K562 (cell line): ENCODE measurements at regions not wholly inside any gene's neighbourhood (a gene's known extent, or its start where the extent isn't known, plus 50 kb on each side); places are given as distances from the start of the nearest gene placed in this dataset.
A peak's percentile ranks its signal among the peaks of the same experiment; 100 is the strongest.

Source experiments
- ATF2 ChIP-seq: sonication (generic); formaldehyde crosslinking; IDR thresholded peaks from 2 replicates; pipeline ENCODE4 v1.8.1; 2022; ENCODE audit warnings: missing genetic modification reagents
- BRD4 ChIP-seq: fragments of 200-600 bp; sonication (generic); IDR thresholded peaks from 2 replicates; pipeline ENCODE4 v1.6.1; 2017; ENCODE audit warnings: inconsistent platforms
- EHMT2 ChIP-seq: fragments of 450-650 bp; IDR thresholded peaks from 2 replicates; pipeline ENCODE4 v1.6.1; 2018; ENCODE audit warnings: antibody characterized with exemption
- KHSRP ChIP-seq: fragments of 450-650 bp; IDR thresholded peaks from 2 replicates; pipeline ENCODE4 v1.6.1; 2017
- MEF2D ChIP-seq: conservative IDR thresholded peaks from 2 replicates; pipeline ENCODE4 v1.6.1; 2016; ENCODE audit warnings: low read depth, missing genetic modification characterization, missing compliant biosample characterization
- REST ChIP-seq, 2 experiments: fragments of 450-650 bp; formaldehyde crosslinking in 1 of 2; IDR thresholded peaks; 2 replicates each; pipeline versions ENCODE4 v1.4.0 to v1.6.1; 2014 to 2020; ENCODE audit warnings: mild to moderate bottlenecking in 2 of 2, borderline replicate concordance in 1 of 2, low read depth in 1 of 2
- SMAD4 ChIP-seq: fragments of 250-450 bp; sonication (Bioruptor Pico); conservative IDR thresholded peaks from 2 replicates; pipeline ENCODE4 v1.8.0; 2021; ENCODE audit warnings: inconsistent platforms, mild to moderate bottlenecking, moderate library complexity
- SMARCA4 ChIP-seq: fragments of 450-650 bp; IDR thresholded peaks from 2 replicates; pipeline ENCODE4 v1.6.1; 2016
- ZNF239 ChIP-seq: fragments of 250-450 bp; sonication (Bioruptor Pico); IDR thresholded peaks from 2 replicates; pipeline ENCODE4 v1.4.0; 2020; ENCODE audit warnings: mild to moderate bottlenecking
- ZNF280A ChIP-seq: fragments of 450-650 bp; IDR thresholded peaks from 2 replicates; pipeline ENCODE4 v1.6.1; 2018; ENCODE audit warnings: mild to moderate bottlenecking, low read depth; ENCODE audit not compliant: partially characterized antibody
- ZNF780A ChIP-seq: fragments of 250-450 bp; sonication (Bioruptor Pico); IDR thresholded peaks from 2 replicates; pipeline ENCODE4 v1.5.0; 2021; ENCODE audit warnings: mild to moderate bottlenecking
- TF ChIP-seq, protein P1 (sequence below): fragments of 450-650 bp; IDR thresholded peaks from 2 replicates; pipeline ENCODE4 v1.6.1; 2017; ENCODE audit warnings: antibody characterized with exemption, mild to moderate bottlenecking
- TF ChIP-seq, protein P2 (sequence below): fragments of 250-450 bp; sonication (Bioruptor Pico); IDR thresholded peaks from 2 replicates; pipeline ENCODE4 v1.6.1; 2021; ENCODE audit warnings: mild to moderate bottlenecking

DNA sequence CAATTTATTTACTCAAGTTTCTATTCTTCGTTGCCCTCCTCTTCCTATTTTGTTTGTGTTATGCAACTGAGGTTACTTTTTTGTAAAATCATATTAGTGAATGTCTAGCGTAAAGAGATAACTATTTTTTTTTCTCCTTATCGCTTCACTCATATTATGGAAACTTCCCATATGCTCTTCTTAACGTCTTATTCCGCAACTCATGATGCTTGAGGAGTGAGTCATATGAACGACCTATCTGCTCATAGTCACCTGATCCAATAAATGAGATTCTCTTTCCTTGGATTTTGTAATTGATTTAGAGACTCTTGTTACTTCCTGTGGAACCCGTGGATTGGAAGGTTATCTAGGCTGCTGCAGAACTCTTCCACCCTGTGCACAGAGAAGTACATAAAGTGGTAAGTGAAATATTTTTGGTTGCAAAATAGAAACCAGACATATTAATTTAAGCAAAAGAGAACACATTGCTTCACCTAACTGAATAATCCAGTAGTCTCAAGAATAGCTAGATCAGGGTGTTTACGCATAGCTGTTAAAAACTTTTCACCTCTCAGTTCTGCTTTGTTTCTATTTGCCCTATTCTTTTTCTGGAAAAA lies 719.3 kb upstream of the SGO1 start (continued):
- no peak for TF ChIP-seq ZNF780A (CRISPR knock-in tag)
- no peak for TF ChIP-seq ATF2 (CRISPR knock-in tag)
- TF ChIP-seq MEF2D (tag), result no peak
- no peak for TF ChIP-seq REST (IDR thresholded peaks at IDR 0.05; ENCODE audit: borderline replicate concordance)
- no peak for TF ChIP-seq REST (CRISPR knock-in tag; IDR thresholded peaks at IDR 0.05; ENCODE audit: low read depth)
- no peak for TF ChIP-seq ZNF280A
- TF ChIP-seq, protein P1, sequence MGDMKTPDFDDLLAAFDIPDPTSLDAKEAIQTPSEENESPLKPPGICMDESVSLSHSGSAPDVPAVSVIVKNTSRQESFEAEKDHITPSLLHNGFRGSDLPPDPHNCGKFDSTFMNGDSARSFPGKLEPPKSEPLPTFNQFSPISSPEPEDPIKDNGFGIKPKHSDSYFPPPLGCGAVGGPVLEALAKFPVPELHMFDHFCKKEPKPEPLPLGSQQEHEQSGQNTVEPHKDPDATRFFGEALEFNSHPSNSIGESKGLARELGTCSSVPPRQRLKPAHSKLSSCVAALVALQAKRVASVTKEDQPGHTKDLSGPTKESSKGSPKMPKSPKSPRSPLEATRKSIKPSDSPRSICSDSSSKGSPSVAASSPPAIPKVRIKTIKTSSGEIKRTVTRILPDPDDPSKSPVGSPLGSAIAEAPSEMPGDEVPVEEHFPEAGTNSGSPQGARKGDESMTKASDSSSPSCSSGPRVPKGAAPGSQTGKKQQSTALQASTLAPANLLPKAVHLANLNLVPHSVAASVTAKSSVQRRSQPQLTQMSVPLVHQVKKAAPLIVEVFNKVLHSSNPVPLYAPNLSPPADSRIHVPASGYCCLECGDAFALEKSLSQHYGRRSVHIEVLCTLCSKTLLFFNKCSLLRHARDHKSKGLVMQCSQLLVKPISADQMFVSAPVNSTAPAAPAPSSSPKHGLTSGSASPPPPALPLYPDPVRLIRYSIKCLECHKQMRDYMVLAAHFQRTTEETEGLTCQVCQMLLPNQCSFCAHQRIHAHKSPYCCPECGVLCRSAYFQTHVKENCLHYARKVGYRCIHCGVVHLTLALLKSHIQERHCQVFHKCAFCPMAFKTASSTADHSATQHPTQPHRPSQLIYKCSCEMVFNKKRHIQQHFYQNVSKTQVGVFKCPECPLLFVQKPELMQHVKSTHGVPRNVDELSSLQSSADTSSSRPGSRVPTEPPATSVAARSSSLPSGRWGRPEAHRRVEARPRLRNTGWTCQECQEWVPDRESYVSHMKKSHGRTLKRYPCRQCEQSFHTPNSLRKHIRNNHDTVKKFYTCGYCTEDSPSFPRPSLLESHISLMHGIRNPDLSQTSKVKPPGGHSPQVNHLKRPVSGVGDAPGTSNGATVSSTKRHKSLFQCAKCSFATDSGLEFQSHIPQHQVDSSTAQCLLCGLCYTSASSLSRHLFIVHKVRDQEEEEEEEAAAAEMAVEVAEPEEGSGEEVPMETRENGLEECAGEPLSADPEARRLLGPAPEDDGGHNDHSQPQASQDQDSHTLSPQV, result no peak
- TF ChIP-seq, protein P2, sequence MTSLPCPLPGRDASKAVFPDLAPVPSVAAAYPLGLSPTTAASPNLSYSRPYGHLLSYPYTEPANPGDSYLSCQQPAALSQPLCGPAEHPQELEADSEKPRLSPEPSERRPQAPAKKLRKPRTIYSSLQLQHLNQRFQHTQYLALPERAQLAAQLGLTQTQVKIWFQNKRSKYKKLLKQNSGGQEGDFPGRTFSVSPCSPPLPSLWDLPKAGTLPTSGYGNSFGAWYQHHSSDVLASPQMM (CRISPR knock-in tag), result no peak
- TF ChIP-seq SMAD4, result no peak
- peak; percentile 76 for TF ChIP-seq SMARCA4
- TF ChIP-seq EHMT2, result 0 out of 2 replicates have a peak, but pooled peaks have one; percentile 21
- no peak for TF ChIP-seq KHSRP
- TF ChIP-seq ZNF239, result no peak
- 0 out of 2 replicates have a peak, but pooled peaks have one; percentile 40 for TF ChIP-seq BRD4
